ENCODE measurements at regions not wholly inside any gene's neighbourhood (a gene's known extent, or its start where the extent isn't known, plus 50 kb on each side); places are given as distances from the start of the nearest gene placed in this dataset.

DNA sequence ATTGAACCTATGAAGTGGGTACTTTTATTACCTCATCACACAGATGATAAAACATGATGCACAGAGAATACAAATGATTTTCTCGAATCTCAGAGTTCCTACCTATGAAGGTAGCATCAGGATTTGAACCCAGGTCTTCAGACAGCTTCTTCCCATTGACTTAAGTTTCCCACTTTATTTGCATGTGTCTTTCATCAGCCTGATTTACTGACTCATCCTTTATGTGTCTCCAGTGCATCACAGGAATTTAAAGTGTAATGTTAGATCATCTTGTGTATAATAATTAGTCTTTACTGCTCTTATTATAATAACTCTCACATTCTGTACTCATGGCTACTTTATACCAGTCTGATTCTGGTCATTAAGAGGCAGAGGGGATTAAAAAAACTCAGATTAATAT is 449.4 kb upstream of the SUCLG2 start:
- Histone ChIP-seq H3K27me3 (ENCODE audit: control insufficient read depth, insufficient read depth, low read length, poor library complexity, severe bottlenecking) (no peaks in the 10 kb centered on the region), H3K36me3 (ENCODE audit: control insufficient read depth, insufficient read depth, low read length) (no peaks in the 10 kb centered on the region), H3K9ac (ENCODE audit: extremely low read depth, low read length, poor library complexity, severe bottlenecking) (no peak overlapping the region), H3K4me3 (ENCODE audit: low read length) (no peak overlapping the region), H3K9me3 (ENCODE audit: control insufficient read depth, low read length) (no peaks in the 10 kb centered on the region), H3K27ac (ENCODE audit: low read depth, low read length) (no peak overlapping the region), H3K4me1 (ENCODE audit: control insufficient read depth, insufficient read depth, low read length) (no peaks in the 10 kb centered on the region)
- DNase-seq, result no peak
- TF ChIP-seq, protein P1, sequence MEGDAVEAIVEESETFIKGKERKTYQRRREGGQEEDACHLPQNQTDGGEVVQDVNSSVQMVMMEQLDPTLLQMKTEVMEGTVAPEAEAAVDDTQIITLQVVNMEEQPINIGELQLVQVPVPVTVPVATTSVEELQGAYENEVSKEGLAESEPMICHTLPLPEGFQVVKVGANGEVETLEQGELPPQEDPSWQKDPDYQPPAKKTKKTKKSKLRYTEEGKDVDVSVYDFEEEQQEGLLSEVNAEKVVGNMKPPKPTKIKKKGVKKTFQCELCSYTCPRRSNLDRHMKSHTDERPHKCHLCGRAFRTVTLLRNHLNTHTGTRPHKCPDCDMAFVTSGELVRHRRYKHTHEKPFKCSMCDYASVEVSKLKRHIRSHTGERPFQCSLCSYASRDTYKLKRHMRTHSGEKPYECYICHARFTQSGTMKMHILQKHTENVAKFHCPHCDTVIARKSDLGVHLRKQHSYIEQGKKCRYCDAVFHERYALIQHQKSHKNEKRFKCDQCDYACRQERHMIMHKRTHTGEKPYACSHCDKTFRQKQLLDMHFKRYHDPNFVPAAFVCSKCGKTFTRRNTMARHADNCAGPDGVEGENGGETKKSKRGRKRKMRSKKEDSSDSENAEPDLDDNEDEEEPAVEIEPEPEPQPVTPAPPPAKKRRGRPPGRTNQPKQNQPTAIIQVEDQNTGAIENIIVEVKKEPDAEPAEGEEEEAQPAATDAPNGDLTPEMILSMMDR (conservative IDR thresholded peaks at IDR 0.05), result no peak
- 71 to 89% methylated on average over 1 of the region's 1 CpG for WGBS, 2 experiments (ENCODE audit: insufficient coverage in 1 of 2, insufficient read length in 1 of 2)
- Mint-ChIP-seq H3K9me3 (peaks cover 3% of the 10 kb centered on the region), H3K4me3 (no peak overlapping the region), H3K36me3 (ENCODE audit: low read depth) (no peaks in the 10 kb centered on the region), H3K27me3 (ENCODE audit: insufficient read depth) (no peaks in the 10 kb centered on the region), H3K4me1 (no peaks in the 10 kb centered on the region), H3K27ac (no peak overlapping the region)

DNA sequence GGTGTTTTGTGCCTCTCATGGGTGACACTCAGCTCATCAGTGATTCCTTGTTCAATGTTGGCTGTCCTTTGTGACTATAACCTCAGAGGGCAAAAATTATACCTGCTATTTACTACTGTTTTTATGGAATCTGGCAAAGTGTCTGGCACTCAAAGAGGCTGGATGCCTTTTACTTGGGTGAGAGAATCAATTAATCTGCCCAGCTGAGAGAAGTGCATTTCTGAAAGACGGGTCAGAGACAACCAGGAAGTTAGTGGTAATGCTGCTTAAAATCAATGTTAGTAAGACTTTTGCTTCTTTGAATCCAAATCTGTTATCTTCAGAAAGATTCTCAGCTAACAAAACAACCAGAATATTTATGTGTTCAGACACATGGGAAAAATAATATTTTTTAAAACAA is 436.2 kb upstream of the SUCLG2 start:
- Histone ChIP-seq H3K4me1 (ENCODE audit: control insufficient read depth, insufficient read depth, low read length) (no peaks in the 10 kb centered on the region), H3K9me3 (ENCODE audit: control insufficient read depth, low read length) (no peaks in the 10 kb centered on the region), H3K36me3 (ENCODE audit: control insufficient read depth, insufficient read depth, low read length) (no peaks in the 10 kb centered on the region), H3K9ac (ENCODE audit: extremely low read depth, low read length, poor library complexity, severe bottlenecking) (no peak overlapping the region), H3K27me3 (ENCODE audit: control insufficient read depth, insufficient read depth, low read length, poor library complexity, severe bottlenecking) (no peaks in the 10 kb centered on the region), H3K4me3 (ENCODE audit: low read length) (no peak overlapping the region), H3K27ac (ENCODE audit: low read depth, low read length) (no peak overlapping the region)
- Mint-ChIP-seq H3K4me3 (no peak overlapping the region), H3K4me1 (no peaks in the 10 kb centered on the region), H3K9me3 (no peaks in the 10 kb centered on the region), H3K27ac (no peak overlapping the region), H3K27me3 (ENCODE audit: insufficient read depth) (no peaks in the 10 kb centered on the region), H3K36me3 (ENCODE audit: low read depth) (no peaks in the 10 kb centered on the region)
- DNase-seq, result no peak
- TF ChIP-seq, protein P1 (conservative IDR thresholded peaks at IDR 0.05), result no peak
- WGBS, 2 experiments (ENCODE audit: insufficient coverage in 1 of 2, insufficient read length in 1 of 2), result 79% methylated on average over 1 of the region's 1 CpG; no CpG with 5 or more reads in 1 of the 2 experiments

DNA sequence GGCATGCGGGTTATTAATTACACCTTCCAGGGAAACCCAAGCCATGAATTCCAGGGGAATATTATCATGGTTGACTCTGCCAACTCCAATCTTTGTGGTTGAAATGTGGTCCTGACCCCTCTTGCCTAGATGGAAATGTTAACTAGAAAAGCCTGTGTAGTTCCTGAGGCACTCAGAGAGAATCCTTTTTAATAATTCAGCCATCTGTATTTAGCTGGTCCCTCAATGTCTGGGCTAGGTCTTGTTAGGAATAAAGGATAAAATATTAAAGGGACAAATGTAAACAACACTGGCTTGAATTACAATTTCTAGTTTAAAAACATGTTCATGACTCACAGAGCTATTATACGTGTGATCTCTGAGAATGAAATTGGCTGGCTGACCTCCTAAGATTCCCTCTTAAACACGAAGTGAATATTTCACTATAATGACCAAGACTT is 435.2 kb upstream of the SUCLG2 start:
- H3K36me3 ChIP-seq (ENCODE audit: control insufficient read depth, insufficient read depth, low read length), result no peaks in the 10 kb centered on the region
- no peaks in the 10 kb centered on the region for H3K27me3 ChIP-seq (ENCODE audit: control insufficient read depth, insufficient read depth, low read length, poor library complexity, severe bottlenecking)
- no peak overlapping the region for H3K9ac ChIP-seq (ENCODE audit: extremely low read depth, low read length, poor library complexity, severe bottlenecking)
- Mint-ChIP-seq H3K27ac (no peak overlapping the region), H3K4me1 (no peaks in the 10 kb centered on the region), H3K9me3 (no peaks in the 10 kb centered on the region), H3K4me3 (no peak overlapping the region), H3K36me3 (ENCODE audit: low read depth) (no peaks in the 10 kb centered on the region), H3K27me3 (ENCODE audit: insufficient read depth) (no peaks in the 10 kb centered on the region)
- DNase-seq, result no peak
- no peak overlapping the region for H3K27ac ChIP-seq (ENCODE audit: low read depth, low read length)
- TF ChIP-seq, protein P1 (conservative IDR thresholded peaks at IDR 0.05), result no peak
- WGBS, 2 experiments (ENCODE audit: insufficient coverage in 1 of 2, insufficient read length in 1 of 2), result 89 to 95% methylated on average over 2 to 3 of the region's 3 CpGs
- H3K9me3 ChIP-seq (ENCODE audit: control insufficient read depth, low read length), result no peaks in the 10 kb centered on the region
- H3K4me1 ChIP-seq (ENCODE audit: control insufficient read depth, insufficient read depth, low read length), result no peaks in the 10 kb centered on the region
- no peak overlapping the region for H3K4me3 ChIP-seq (ENCODE audit: low read length)

Measured in endodermal cell (in vitro differentiated cells).